ENCODE measurements at regions not wholly inside any gene's neighbourhood (a gene's known extent, or its start where the extent isn't known, plus 50 kb on each side); places are given as distances from the start of the nearest gene placed in this dataset.

GRCh38 chr16:85537331-85537788, 75.8 kb upstream of the GSE1 start:
- intact Hi-C loops (cut with DNase I; ENCODE audit: low total_unique reads), result no loop called here
- WGBS, 2 donors, result 97% methylated on average over 16 of the region's 16 CpGs
- no peak for DNase-seq (ENCODE audit: low spot score in 2 of 2)
- no peak overlapping the region for H3K4me3 ChIP-seq (ENCODE audit: low read depth, poor library complexity, severe bottlenecking)
- TF ChIP-seq, protein P1, sequence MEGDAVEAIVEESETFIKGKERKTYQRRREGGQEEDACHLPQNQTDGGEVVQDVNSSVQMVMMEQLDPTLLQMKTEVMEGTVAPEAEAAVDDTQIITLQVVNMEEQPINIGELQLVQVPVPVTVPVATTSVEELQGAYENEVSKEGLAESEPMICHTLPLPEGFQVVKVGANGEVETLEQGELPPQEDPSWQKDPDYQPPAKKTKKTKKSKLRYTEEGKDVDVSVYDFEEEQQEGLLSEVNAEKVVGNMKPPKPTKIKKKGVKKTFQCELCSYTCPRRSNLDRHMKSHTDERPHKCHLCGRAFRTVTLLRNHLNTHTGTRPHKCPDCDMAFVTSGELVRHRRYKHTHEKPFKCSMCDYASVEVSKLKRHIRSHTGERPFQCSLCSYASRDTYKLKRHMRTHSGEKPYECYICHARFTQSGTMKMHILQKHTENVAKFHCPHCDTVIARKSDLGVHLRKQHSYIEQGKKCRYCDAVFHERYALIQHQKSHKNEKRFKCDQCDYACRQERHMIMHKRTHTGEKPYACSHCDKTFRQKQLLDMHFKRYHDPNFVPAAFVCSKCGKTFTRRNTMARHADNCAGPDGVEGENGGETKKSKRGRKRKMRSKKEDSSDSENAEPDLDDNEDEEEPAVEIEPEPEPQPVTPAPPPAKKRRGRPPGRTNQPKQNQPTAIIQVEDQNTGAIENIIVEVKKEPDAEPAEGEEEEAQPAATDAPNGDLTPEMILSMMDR (IDR thresholded peaks at IDR 0.05), result no peak
- TF ChIP-seq POLR2A (IDR thresholded peaks at IDR 0.05), result no peak

DNA sequence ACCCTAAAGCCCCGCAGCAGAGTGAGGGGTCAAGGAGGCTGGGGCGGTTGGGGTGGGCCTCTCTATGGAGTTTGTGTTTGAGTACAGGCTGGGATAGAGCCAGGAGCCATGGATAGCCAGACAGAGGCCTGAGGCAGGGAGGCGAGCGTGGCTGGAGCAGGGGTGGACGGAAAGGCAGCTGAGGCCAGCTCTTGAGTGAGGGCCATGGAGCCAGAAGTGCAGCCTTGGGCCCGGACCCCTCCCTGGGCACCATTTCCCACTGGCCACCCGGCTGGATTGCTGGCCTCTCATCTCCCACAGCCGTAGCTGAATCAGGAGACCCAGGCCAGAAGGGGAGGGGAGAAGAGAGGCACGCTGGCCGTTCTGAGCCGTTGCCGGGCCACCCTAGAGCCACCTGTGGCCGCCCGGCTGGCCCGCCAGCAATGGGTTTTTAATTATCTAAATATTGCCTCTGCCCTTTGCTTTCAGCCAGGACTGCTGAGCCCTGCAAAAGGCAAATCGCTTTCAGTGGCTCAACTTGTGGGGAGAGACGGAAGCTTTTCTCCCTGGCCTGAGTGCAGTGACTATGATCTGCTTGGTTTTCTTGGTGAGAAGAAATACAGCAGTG, 75.2 kb upstream of the GSE1 start:
- TF ChIP-seq, protein P1 (IDR thresholded peaks at IDR 0.05), result no peak
- TF ChIP-seq POLR2A (IDR thresholded peaks at IDR 0.05), result no peak
- H3K4me3 ChIP-seq (ENCODE audit: low read depth, poor library complexity, severe bottlenecking), result no peak overlapping the region
- DNase-seq (ENCODE audit: low spot score in 2 of 2), result no peak
- intact Hi-C loops (cut with DNase I; ENCODE audit: low total_unique reads), result no loop called here
- 93 to 94% methylated on average over 14 to 17 of the region's 17 CpGs for WGBS, 2 donors

GRCh38 chr16:85539084-85539483, 74.0 kb upstream of the GSE1 start:
- WGBS, 2 donors, result 94 to 98% methylated on average over 7 of the region's 7 CpGs
- DNase-seq (ENCODE audit: low spot score in 2 of 2), result no peak

DNA sequence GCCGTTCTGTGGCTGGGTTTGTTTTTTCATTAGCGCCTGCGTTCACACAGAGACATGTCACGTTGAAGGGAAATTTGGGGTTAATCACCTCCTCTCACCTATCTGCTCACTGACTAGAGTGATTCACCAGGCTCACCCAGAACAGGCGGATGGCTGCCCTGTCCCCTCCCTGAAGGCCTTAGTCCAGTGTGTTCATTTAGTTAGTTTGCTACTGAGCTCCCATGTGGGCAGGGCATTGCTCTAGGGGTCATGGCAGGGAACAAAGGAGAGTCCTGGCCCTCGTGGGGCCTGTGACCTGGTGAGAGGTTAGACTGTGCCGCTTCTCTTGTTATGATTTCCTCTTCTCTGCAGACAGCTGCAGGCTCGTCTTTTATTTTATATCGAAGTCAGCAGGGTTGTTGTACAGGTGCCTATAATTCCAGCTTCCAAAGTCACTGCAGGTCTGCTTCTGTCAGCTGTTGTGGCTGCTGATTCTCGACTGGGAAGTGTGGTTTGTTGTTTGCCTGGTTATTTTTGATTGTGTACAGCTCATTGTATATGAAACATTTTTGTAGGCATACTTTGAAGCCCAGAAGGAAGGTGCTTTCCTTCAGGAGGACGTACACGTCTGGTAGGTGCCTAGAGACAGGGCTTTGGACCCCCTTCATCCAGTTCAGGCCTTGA, 73.4 kb upstream of the GSE1 start:
- DNase-seq (ENCODE audit: low spot score in 2 of 2), result no peak
- no peak overlapping the region for H3K4me3 ChIP-seq (ENCODE audit: low read depth, poor library complexity, severe bottlenecking)
- TF ChIP-seq, protein P1 (IDR thresholded peaks at IDR 0.05), result no peak
- TF ChIP-seq POLR2A (IDR thresholded peaks at IDR 0.05), result no peak
- whole genome bisulfite sequencing, 2 donors, result 90 to 95% methylated on average over 12 of the region's 12 CpGs
- intact Hi-C loops (cut with DNase I; ENCODE audit: low total_unique reads), result no loop called here

More at GRCh38 chr16:85539084-85539483, 74.0 kb upstream of the GSE1 start:
- intact Hi-C loops (cut with DNase I; ENCODE audit: low total_unique reads), result no loop called here
- TF ChIP-seq, protein P1 (IDR thresholded peaks at IDR 0.05), result no peak
- no peak for TF ChIP-seq POLR2A (IDR thresholded peaks at IDR 0.05)
- H3K4me3 ChIP-seq (ENCODE audit: low read depth, poor library complexity, severe bottlenecking), result no peak overlapping the region

DNA sequence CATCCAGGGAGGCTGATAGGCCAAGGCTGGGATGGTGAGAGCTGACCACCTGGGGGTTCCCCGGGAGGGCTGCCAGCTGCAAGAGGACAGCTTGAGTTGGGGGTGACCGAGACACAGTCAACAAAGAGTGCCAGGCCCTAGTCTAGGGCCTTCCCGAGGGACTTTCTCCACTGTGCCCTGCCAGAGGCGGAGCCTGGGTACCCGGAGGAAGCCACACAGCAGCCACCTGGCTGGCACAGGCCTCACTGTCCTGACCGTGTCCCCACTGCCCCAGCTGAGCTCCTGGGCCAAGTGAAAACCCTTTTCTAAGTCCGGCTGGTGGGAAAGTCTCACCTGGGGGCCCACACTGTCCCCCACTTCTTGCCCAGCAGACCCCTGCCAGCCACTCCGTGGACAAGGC, 71.9 kb upstream of the GSE1 start:
- DNase-seq (ENCODE audit: low spot score in 2 of 2), result no peak
- intact Hi-C loops (cut with DNase I; ENCODE audit: low total_unique reads), result no loop called here

More for the DNA sequence above, 71.9 kb upstream of the GSE1 start:
- TF ChIP-seq, protein P1 (IDR thresholded peaks at IDR 0.05), result no peak
- no peak for TF ChIP-seq POLR2A (IDR thresholded peaks at IDR 0.05)
- 73 to 81% methylated on average over 7 to 8 of the region's 8 CpGs for WGBS, 2 donors
- H3K4me3 ChIP-seq (ENCODE audit: low read depth, poor library complexity, severe bottlenecking), result no peak overlapping the region

Measured in lower leg skin (tissue), 4 donors.